ENCODE measurements at regions not wholly inside any gene's neighbourhood (a gene's known extent, or its start where the extent isn't known, plus 50 kb on each side); places are given as distances from the start of the nearest gene placed in this dataset.

DNA sequence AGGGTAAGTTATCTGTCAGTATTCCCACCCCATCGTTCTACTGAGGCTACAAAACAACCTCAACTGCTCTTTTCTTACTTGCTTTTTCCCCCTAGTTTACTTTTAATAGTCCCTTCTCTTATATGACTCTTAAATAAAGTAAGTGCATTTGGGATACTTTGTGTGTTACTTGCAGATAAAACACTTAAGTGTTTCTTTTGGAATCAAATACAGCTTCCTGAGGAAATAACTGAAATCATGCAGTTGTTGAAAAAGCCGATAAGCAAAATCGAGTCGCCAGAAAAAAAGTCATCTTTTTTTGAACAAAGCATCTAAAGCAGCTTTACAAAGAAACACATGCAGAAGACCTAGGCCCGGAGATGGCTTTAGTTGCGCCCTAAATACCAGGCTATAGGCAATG is 53.5 kb upstream of the EPB41L4A start:
- TF ChIP-seq, protein P1, sequence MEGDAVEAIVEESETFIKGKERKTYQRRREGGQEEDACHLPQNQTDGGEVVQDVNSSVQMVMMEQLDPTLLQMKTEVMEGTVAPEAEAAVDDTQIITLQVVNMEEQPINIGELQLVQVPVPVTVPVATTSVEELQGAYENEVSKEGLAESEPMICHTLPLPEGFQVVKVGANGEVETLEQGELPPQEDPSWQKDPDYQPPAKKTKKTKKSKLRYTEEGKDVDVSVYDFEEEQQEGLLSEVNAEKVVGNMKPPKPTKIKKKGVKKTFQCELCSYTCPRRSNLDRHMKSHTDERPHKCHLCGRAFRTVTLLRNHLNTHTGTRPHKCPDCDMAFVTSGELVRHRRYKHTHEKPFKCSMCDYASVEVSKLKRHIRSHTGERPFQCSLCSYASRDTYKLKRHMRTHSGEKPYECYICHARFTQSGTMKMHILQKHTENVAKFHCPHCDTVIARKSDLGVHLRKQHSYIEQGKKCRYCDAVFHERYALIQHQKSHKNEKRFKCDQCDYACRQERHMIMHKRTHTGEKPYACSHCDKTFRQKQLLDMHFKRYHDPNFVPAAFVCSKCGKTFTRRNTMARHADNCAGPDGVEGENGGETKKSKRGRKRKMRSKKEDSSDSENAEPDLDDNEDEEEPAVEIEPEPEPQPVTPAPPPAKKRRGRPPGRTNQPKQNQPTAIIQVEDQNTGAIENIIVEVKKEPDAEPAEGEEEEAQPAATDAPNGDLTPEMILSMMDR (conservative IDR thresholded peaks at IDR 0.05), result no peak
- TF ChIP-seq ZFX (IDR thresholded peaks at IDR 0.05), result no peak

Data from C4-2B (cell line).